NCI-H82 treated with DMSO at 0.1 percent for 48 hours (cell line): ENCODE measurements at regions not wholly inside any gene's neighbourhood (a gene's known extent, or its start where the extent isn't known, plus 50 kb on each side); places are given as distances from the start of the nearest gene placed in this dataset.

ENCODE experiments used
- DNase-seq: peaks from one replicate; lab custom pipeline; 2025; ENCODE audit not compliant: unreplicated experiment; lab: John Stamatoyannopoulos, UW

DNA sequence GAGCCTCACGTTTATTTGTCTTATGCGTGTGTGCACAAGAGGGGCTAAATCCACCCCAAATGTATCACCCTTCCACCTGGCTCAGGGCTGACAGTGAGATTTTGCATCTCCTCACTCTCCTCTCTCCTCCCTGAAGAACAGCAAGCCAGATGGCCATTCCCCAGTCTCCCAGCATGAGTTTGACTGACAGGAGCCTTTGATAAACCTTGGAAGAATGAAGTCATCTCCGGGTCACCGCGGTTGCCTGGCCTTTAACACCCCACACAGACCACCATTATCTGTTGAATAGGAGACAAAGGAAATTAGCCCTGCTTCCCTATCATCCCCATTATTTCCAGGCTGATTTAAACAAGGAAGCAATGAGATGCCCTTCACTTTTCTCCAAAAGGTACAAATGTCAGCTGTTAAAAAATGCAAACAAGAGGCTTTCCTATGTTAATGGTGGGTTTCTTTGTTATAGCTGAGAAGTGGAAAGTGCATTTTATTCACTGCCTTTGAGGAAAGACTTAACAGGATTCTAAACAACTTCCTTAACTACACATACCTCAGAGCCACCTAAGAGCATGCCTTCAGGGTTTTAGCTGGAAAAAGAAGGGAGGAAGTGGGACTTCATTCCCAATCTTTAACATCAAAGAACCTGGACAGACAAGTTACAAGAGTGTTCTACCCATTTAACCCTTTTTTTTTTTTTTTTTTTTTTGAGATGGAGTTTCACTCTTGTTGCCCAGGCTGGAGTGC is 524.8 kb upstream of the ID4 start:
- no peak for DNase-seq

GRCh38 chr6:19317431-19317986 is 519.7 kb upstream of the ID4 start:
- DNase-seq: no peak

DNA sequence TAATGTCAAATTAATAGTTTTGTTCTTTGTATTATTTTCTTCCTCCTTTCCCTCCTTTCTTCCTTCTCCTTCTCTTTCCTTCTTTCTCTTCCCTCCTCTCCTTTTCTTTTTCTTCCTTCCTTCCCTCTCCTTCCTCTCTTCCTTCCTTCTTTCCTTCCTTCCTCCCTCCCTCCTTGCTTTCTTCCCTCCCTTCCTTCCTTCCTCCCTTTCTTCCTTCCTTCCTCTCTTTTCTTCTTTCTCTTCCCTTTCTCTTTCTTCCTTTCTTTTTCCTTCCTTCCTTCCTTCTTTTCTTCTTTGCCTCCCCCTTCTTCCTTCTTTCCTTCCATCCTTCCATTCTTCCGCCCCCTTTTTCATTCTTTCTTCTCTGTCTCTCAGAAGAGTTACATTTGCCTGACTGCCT is 518.2 kb upstream of the ID4 start:
- no peak for DNase-seq

DNA sequence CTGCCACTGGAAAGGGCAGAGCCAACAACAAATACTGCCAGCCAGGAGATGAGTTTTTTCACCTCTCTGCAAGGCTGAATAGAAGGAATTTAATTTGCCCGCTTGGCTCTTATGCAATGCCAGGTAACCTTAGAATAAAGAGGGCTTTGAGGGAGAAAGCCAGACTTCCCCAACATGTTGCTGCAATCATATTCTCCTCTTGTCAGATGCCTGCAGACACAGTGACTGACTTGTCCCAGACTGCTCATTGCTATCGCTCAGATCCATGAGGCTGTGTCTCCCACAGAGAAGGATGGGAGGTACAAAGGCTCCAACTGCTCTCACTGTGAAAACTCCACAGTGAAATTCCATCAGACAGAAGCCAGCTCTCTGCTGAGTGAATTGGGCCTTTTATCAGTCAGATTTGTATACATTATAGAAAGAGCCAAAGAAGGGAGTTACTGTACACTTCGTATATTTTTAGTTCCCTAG is 517.0 kb upstream of the ID4 start:
- no peak for DNase-seq

DNA sequence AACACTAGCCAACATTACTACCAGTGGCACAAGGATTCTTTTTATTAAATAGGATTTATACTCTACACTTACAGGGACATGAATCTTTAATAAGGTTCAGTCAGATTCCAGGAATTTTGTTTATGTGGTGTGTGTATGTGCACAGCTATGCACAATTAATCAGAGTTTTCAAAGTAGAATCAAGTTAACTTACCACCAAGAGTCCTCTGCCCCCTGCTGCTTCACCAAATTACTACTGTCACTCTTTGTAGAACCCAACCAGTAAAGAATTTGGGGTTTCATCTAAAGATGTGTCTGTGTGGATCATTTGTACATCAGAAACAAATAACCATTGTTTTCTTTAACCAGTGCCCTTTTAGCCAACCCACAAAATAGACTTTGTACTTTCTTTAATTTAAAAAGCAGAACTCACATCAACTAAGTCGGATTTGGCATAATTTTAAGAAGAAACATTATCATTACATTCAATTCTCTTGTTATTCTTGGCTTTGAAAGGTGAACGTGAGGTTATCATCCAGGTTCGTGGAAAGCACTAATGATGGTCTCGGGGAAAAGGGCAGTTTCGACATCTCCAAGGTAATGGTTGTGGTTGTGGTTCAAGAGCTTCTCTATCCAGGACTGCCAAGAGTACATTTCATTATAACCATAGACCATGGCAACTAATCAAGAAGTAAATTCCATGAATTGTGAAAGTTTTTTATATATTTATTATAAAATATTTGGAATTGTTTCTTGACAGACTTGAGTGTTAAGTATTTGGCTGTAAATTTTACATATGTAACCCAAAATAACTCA is 514.3 kb upstream of the ID4 start:
- DNase-seq: no peak

DNA sequence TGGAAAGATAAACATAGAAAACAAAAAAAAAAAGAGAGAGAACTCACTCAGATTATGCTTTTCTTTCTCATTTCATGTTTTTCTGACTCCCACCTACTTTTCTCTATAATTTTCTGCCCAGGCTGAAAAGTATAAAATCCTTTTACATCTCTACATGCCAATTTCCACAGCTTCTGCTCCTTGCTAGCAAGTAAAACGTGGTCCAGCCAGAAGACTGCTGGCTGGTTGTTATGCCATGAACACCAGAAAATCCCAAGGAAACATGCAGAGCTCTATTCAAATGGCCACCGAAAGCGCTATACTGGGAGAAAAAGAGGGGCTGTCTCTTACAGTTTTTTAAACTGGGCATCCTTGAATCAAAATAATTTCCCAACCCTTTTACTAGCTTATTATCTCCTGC is 512.8 kb upstream of the ID4 start:
- DNase-seq: no peak

GRCh38 chr6:19325335-19325789 is 511.8 kb upstream of the ID4 start:
- no peak for DNase-seq

DNA sequence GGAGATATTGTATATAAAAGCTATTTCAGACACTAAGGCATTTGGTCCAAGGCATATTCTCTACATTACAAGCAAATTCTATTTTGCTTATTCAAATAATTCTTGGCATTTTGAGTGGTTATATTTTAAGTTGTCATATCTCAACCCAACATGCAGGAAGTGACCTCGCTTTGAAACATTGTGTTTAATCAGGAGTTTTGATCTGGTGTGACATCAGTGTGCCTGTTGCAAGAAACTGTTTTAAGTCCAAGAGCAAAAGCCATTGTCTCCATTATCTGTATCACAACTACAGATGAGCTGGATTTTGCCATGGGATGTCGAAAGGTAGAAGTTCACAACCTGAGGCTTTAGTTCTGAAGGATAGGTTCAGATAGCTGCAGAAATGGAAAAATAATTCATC is 509.9 kb upstream of the ID4 start:
- no peak for DNase-seq

- DNase-seq: no peak
These were observed 509.5 kb upstream of the ID4 start for GRCh38 chr6:19327661-19328060.

DNA sequence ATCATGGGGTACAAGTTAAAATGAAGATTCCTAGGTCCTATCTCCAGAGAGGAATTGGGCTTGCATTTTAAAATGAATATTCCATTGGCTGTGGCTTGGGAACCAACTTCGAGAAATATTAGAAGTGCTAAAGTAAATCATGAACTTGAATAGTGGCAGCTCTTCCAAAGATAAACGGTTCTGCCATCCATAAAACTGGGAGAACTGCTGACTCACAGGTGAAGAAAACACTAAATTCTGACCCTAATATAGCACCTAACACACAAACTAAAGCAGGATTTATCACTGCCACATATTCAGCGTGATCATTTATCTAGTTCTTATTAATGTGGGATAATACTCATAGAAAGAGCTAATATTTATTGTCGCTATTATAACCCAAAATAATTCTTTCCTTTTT is 508.1 kb upstream of the ID4 start:
- no peak for DNase-seq

- DNase-seq: no peak
These were observed 506.1 kb upstream of the ID4 start for GRCh38 chr6:19331089-19331488.

DNA sequence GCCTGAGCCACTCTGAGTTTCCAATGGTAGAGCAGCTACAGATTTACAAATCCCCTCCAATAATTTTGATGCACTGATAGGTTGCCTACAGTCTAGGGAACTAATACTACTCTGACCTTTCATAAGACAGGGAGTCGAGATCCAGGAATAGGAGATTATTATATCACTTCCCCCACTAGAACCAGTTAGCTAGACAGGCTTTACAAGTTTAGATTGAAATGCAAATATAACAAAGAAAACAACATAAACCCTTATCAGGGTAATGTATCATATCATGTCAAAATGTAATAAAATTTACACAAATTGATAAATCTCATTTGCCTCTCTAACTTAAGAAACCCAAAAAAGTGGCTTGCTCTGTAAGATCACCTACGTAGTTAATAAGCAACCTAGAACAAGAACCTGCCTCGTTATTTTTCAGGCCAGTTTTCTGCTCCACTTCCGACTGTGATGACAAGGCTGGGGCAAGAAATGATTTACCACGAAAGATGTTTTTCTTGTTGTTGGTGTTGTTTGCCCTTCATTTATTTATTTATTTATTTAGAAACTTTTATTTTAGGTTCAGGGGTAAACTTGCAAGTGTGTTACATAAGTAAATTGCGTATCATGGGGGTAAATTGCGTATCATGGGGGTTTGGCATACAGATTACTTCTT is 504.2 kb upstream of the ID4 start:
- DNase-seq: no peak

DNA sequence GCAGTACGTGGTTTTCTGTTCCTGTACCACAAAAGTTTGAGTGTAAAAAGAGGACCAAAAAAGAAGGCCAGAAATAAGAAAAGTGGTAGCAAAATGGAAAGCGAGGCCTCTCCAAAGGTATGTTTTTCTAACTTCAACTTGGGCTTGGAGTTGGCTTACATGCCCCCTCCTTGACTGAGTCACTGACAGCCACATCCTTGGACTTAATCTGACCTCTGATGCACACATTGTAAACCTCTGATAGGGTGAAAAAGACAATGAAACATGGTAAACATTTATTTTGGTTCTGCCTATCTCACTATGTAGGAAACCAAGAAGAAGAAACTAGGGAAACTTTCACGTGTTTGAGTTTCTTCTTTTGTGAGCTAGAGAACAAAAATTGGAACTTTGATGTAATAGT is 503.2 kb upstream of the ID4 start:
- DNase-seq: no peak

DNA sequence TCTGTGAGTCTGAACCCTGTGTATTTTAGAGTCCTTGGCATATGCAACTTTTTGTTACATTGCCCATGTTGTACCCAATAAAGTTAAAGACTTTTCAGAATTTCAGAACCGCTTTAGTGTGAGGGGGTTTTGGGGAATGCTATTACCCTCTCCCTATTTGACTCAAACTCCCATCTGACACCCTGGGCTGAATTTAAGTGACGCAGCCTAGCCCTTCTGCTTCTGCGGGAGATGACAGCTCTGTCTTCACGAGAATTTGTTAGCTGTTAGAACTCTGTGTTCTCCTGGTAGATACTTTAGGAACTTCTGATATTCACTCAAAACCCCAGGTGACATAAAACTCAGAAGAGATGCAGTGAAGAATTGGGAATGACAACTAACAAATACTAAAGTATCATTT is 500.6 kb upstream of the ID4 start:
- no peak for DNase-seq

DNA sequence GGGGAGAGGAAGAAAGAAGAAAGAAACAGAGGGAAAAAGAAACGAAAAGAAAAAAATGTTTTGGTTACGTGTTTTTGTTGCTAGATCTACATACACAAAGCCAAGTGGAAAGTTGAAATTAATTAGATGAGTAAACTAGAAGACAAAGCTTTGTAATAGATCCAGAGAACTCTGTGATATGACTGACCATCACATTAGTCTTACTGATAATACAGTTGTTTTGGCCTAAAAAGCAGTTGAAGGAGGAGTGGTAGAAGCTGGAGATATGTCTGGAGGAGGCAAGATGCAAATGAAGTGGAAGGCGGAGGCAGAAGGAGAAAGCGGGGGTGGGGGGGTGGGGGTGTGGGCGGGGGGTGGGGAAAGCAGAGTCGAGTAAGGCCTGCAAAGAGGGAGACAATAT is 500.1 kb upstream of the ID4 start:
- DNase-seq: no peak

DNA sequence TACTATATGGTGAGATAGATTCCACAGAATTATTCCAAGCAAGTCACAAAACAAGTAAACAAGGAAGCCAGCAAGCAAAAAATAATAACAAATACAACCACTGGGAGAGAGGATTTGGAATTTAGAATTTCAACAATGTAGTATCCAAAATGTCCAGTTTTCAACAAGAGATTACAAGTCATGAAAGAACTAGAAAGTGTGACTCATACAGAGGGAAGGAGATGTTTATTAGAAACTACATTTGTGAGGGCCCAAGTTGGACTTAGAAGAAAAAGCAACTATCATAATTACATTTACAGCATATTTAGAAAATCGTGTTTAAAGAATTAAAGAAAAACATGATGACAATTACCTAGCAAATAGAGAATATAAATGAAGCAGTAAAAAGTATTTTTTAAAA is 494.6 kb upstream of the ID4 start:
- no peak for DNase-seq

- no peak for DNase-seq
These were observed 487.7 kb upstream of the ID4 start for GRCh38 chr6:19349429-19349828.

DNA sequence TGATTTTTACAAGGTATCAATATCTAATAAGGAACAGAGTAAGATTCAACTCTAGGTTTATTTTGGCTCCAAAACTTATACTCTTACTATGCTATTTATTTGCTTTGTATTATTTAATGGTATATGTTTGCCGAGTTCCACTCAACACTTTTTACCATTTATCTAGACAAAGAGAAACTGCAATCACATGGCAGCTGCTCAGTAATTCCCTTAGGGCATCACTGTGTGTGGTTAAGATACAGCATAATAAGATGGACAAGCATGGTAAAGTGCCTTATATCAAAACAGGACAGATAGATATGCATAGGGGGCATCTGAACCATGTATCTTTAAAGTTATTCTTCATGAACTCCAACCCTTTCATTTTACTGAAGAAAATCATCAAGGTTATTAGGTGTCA is 483.0 kb upstream of the ID4 start:
- no peak for DNase-seq

DNA sequence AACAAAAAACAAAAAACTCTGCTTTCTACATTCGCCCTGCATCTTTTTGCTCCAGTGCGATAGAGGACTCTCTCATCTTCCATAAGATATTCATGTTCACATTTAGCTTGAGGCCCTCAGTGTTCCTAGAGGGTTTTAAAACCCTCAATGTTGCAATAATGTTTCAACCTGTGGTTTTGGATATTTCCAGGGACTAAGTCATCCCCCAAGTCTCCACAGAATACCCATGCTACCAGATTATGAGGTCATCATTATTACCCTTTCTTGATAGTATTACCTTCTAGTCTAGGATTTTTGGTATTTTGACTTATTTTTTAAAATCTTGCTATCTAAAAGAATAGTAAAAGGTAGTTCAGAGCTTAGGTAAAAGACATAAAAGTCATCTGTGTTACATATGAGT is 480.5 kb upstream of the ID4 start:
- DNase-seq: no peak

- DNase-seq: no peak
These were observed 474.8 kb upstream of the ID4 start for GRCh38 chr6:19362396-19362795.

DNA sequence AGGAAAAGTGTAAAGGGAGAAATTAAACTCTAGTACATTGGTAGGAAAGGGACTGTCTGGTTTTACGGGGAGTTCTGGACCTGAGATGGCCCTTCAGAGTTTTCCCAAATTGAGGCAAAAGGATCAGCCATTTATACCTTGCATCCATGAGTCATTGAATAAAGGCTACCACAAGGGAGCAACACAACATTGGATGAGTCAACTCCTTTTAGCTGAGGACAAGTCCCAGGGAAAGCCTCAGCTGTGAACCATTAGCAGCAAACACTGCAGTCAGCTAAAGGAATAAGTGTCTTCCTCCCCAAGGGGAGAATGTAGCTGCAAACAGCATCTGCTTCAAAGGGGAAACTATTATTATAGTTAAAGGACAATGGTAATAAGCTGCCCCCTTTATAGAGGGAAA is 468.7 kb upstream of the ID4 start:
- no peak for DNase-seq

- DNase-seq: no peak
These were observed 467.4 kb upstream of the ID4 start for GRCh38 chr6:19369785-19370184.
